Neuronal stem cell (in vitro differentiated cells): ENCODE measurements at regions not wholly inside any gene's neighbourhood (a gene's known extent, or its start where the extent isn't known, plus 50 kb on each side); places are given as distances from the start of the nearest gene placed in this dataset.
"Not testable (repeated sequence)": the region's sequence is repeated elsewhere in the genome, so short reads cannot be mapped to it uniquely, and the experiment has no call there.

Source experiments
- DNase-seq: peaks from one replicate; pipeline ENCODE4 v3.0.0-alpha.2; 2013; ENCODE audit warnings: low spot score
- H2AFZ ChIP-seq: one replicate; pipeline ENCODE4 v1.6.1; 2013; ENCODE audit warnings: mild to moderate bottlenecking, low read length, inconsistent platforms
- H2AK5ac ChIP-seq: 2 replicates; pipeline ENCODE4 v1.6.1; 2013; ENCODE audit warnings: low read depth, mild to moderate bottlenecking, inconsistent platforms, low read length, moderate library complexity, mixed read lengths
- H2BK120ac ChIP-seq: 2 replicates; pipeline ENCODE4 v1.6.1; 2013; ENCODE audit warnings: low read depth, mild to moderate bottlenecking, inconsistent platforms, low read length, moderate library complexity, mixed read lengths
- H2BK12ac ChIP-seq: one replicate; pipeline ENCODE4 v1.6.1; 2013; ENCODE audit warnings: low read length, inconsistent platforms
- H2BK15ac ChIP-seq: 2 replicates; pipeline ENCODE4 v1.6.1; 2013; ENCODE audit warnings: mild to moderate bottlenecking, low read length, inconsistent platforms, mixed read lengths
- H2BK5ac ChIP-seq: one replicate; pipeline ENCODE4 v1.6.1; 2013; ENCODE audit warnings: inconsistent platforms, mild to moderate bottlenecking, low read length, moderate library complexity
- H3K14ac ChIP-seq: one replicate; pipeline ENCODE4 v1.6.1; 2013; ENCODE audit warnings: low read length, inconsistent platforms
- H3K18ac ChIP-seq: 2 replicates; pipeline ENCODE4 v1.6.1; 2013; ENCODE audit warnings: low read length, inconsistent platforms
- H3K23ac ChIP-seq: 2 replicates; pipeline ENCODE4 v1.6.1; 2013; ENCODE audit warnings: low read depth, mild to moderate bottlenecking, mixed read lengths, low read length, inconsistent platforms; ENCODE audit not compliant: poor library complexity
- H3K27ac ChIP-seq: replicated peaks from 3 replicates; pipeline ENCODE4 v1.5.1; 2013; ENCODE audit warnings: low read length, inconsistent platforms
- H3K27me3 ChIP-seq, 3 experiments: 2 replicates each; pipeline ENCODE4 v1.6.1; 2013; ENCODE audit warnings: low read length in 3 of 3, mild to moderate bottlenecking in 2 of 3, inconsistent platforms in 1 of 3, low read depth in 1 of 3, mixed read lengths in 1 of 3, moderate library complexity in 1 of 3; ENCODE audit not compliant: control insufficient read depth in 3 of 3, insufficient read depth in 3 of 3
- H3K36me3 ChIP-seq, 2 donors: replicated peaks in 1 of 2; 2 replicates each; pipeline ENCODE4 v1.6.1; 2013; ENCODE audit warnings: low read length in 2 of 2; ENCODE audit not compliant: control insufficient read depth in 2 of 2, insufficient read depth in 2 of 2
- H3K4ac ChIP-seq: 2 replicates; pipeline ENCODE4 v1.6.1; 2013; ENCODE audit warnings: inconsistent platforms, mild to moderate bottlenecking, low read length, moderate library complexity
- H3K4me1 ChIP-seq, 2 donors: 1 replicate in 1 of 2; 2 replicates in 1 of 2; pipeline ENCODE4 v1.6.1; 2013; ENCODE audit warnings: low read length in 2 of 2, low read depth in 1 of 2; ENCODE audit not compliant: control insufficient read depth in 2 of 2, insufficient read depth in 1 of 2
- H3K4me2 ChIP-seq: one replicate; pipeline ENCODE4 v1.6.1; 2013; ENCODE audit warnings: mild to moderate bottlenecking, low read length, inconsistent platforms; ENCODE audit not compliant: insufficient read depth, poor library complexity, severe bottlenecking
- H3K4me3 ChIP-seq, 2 donors: 2 replicates each; pipeline ENCODE4 v1.5.1; 2013; ENCODE audit warnings: low read length in 2 of 2, mild to moderate bottlenecking in 2 of 2, inconsistent platforms in 1 of 2, moderate library complexity in 1 of 2
- H3K79me1 ChIP-seq: one replicate; pipeline ENCODE4 v1.6.1; 2013; ENCODE audit warnings: low read depth, mild to moderate bottlenecking, inconsistent platforms, low read length, moderate library complexity
- H3K9ac ChIP-seq: one replicate; pipeline ENCODE4 v1.6.1; 2013; ENCODE audit warnings: mild to moderate bottlenecking, low read depth, low read length, inconsistent platforms; ENCODE audit not compliant: poor library complexity
- H3K9me3 ChIP-seq, 2 donors: replicated peaks in 1 of 2; 2 replicates each; pipeline versions ENCODE3 to v1.6.1; 2013; ENCODE audit warnings: low read length in 2 of 2, mild to moderate bottlenecking in 2 of 2, inconsistent platforms in 1 of 2, low read depth in 1 of 2, mixed read lengths in 1 of 2, moderate library complexity in 1 of 2; ENCODE audit not compliant: control insufficient read depth in 2 of 2, insufficient read depth in 1 of 2
- H4K8ac ChIP-seq: one replicate; pipeline ENCODE4 v1.6.1; 2013; ENCODE audit warnings: low read depth, mild to moderate bottlenecking, inconsistent platforms, low read length, moderate library complexity
- H4K91ac ChIP-seq: one replicate; pipeline ENCODE4 v1.6.1; 2013; ENCODE audit warnings: low read length, low read depth, mild to moderate bottlenecking, inconsistent platforms; ENCODE audit not compliant: poor library complexity
- WGBS, 2 donors: extraction: QIAGEN DNeasy Blood & Tissue Kit; methylation state at CpG; one replicate each; pipeline ENCODE4 v1.1.7; 2013; ENCODE audit warnings: missing lambda C conversion rate in 2 of 2, mixed read lengths in 1 of 2; ENCODE audit not compliant: insufficient read length in 2 of 2, insufficient replicate concordance in 1 of 2; ENCODE audit errors: extremely low coverage in 2 of 2; 5-methylcytosine and 5-hydroxymethylcytosine counted together

DNA sequence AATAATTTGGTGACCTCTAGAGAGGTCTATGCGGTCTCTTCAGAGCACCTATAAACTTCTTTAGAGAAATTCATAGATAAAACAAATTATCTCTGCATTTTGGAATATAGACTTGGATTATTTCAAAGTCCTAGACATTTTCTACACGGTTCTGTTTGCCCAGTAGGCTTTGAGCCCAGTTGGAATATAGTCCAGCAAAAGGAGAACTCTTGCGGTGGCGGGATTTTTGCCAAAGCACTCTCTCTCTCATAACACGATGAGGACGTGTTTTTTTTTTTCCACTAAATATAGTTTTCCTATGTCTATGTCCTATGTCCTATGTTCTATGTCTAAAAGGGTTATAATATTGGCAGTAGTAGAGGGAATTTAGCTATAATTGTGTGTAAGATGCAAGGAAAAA, 164.9 kb upstream of the AGR3 start:
- H2BK12ac ChIP-seq, result no peak overlapping the region
- H2BK15ac ChIP-seq, result no peak overlapping the region
- no CpG with 5 or more reads among the region's 6 CpGs for WGBS, 2 donors
- no peak overlapping the region for H3K4me3 ChIP-seq
- DNase-seq, result no peak
- no peak overlapping the region for H4K91ac ChIP-seq
- H3K9me3 ChIP-seq, result no peaks in the 10 kb centered on the region
- no peak overlapping the region for H2BK120ac ChIP-seq
- H3K9ac ChIP-seq, result no peak overlapping the region
- H3K4me1 ChIP-seq, result peaks cover 0 to 10% of the 10 kb centered on the region in 2 donors
- no peaks in the 10 kb centered on the region for H3K79me1 ChIP-seq
- H3K27ac ChIP-seq, result no peak overlapping the region
- no peak overlapping the region for H3K23ac ChIP-seq
- H2AFZ ChIP-seq, result no peak overlapping the region
- no peak overlapping the region for H3K14ac ChIP-seq
- no peaks in the 10 kb centered on the region for H3K36me3 ChIP-seq
- no peak overlapping the region for H3K18ac ChIP-seq
- no peak overlapping the region for H2AK5ac ChIP-seq
- no peak overlapping the region for H3K4me2 ChIP-seq
- no peak overlapping the region for H4K8ac ChIP-seq
- H3K4ac ChIP-seq, result no peak overlapping the region
- no peak overlapping the region for H2BK5ac ChIP-seq
- no peaks in the 10 kb centered on the region for H3K27me3 ChIP-seq

DNA sequence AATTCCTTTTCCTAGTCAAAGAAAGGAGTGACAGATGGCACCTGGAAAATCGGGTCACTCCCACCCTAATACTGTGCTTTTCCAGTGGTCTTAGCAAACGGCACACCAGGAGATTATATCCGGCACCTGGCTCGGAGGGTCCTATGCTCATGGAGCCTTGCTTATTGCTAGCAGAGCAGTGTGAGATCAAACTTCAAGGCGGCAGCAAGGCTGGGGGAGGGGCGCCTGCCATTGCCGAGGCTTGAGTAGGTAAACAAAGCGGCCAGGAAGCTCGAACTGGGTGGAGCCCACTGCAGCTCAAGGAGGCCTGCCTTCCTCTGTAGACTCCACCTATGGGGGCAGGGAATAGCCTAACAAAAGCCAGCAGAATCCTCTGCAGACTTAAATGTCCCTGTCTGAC, 171.4 kb upstream of the AGR3 start:
- not testable (repeated sequence) for H3K4me3 ChIP-seq, H3K23ac ChIP-seq, H3K27ac ChIP-seq, H3K4me2 ChIP-seq, DNase-seq, H4K91ac ChIP-seq, H3K9ac ChIP-seq, H3K9me3 ChIP-seq, H2BK5ac ChIP-seq, H2AK5ac ChIP-seq, H4K8ac ChIP-seq, H3K18ac ChIP-seq, H2BK12ac ChIP-seq, H3K4ac ChIP-seq, H3K4me1 ChIP-seq, H3K79me1 ChIP-seq, H3K27me3 ChIP-seq, H3K14ac ChIP-seq, H2AFZ ChIP-seq, H2BK120ac ChIP-seq, H2BK15ac ChIP-seq
- peaks cover 0 to 13% of the 10 kb centered on the region in 2 donors for H3K36me3 ChIP-seq
- no CpG with 5 or more reads among the region's 9 CpGs for WGBS, 2 donors

GRCh38 chr7:17054206-17054605, 172.4 kb upstream of the AGR3 start:
- Histone ChIP-seq H4K8ac (no peak overlapping the region), H3K27ac (no peak overlapping the region), H3K4me2 (no peak overlapping the region), H3K4ac (no peak overlapping the region), H3K9me3 (peaks cover 0 to 3% of the 10 kb centered on the region in 2 donors), H3K23ac (no peak overlapping the region), H3K79me1 (no peaks in the 10 kb centered on the region), H3K4me3 (no peak overlapping the region), H3K27me3 (no peaks in the 10 kb centered on the region), H4K91ac (no peak overlapping the region), H3K9ac (no peak overlapping the region), H2BK15ac (no peak overlapping the region), H2AK5ac (no peak overlapping the region), H2AFZ (no peak overlapping the region), H2BK12ac (no peak overlapping the region), H3K18ac (no peak overlapping the region), H2BK120ac (no peak overlapping the region), H2BK5ac (no peak overlapping the region), H3K4me1 (no peaks in the 10 kb centered on the region), H3K36me3 (peaks cover 0 to 13% of the 10 kb centered on the region in 2 donors), H3K14ac (no peak overlapping the region)
- WGBS, 2 donors, result no CpG with 5 or more reads among the region's 3 CpGs
- DNase-seq, result no peak

GRCh38 chr7:17054836-17055235, 173.1 kb upstream of the AGR3 start:
- no peak overlapping the region for H2BK12ac ChIP-seq
- H2AFZ ChIP-seq, result no peak overlapping the region
- no peak overlapping the region for H3K23ac ChIP-seq
- H3K9me3 ChIP-seq, result peaks cover 0 to 3% of the 10 kb centered on the region in 2 donors
- H2AK5ac ChIP-seq, result no peak overlapping the region
- no peaks in the 10 kb centered on the region for H3K4me1 ChIP-seq
- H3K4ac ChIP-seq, result no peak overlapping the region
- H3K9ac ChIP-seq, result no peak overlapping the region
- no peak overlapping the region for H2BK120ac ChIP-seq
- no peaks in the 10 kb centered on the region for H3K27me3 ChIP-seq
- H3K14ac ChIP-seq, result no peak overlapping the region
- H3K4me2 ChIP-seq, result no peak overlapping the region
- DNase-seq, result no peak
- no peak overlapping the region for H4K91ac ChIP-seq
- no peak overlapping the region for H4K8ac ChIP-seq
- H3K79me1 ChIP-seq, result no peaks in the 10 kb centered on the region
- WGBS, 2 donors, result no CpG with 5 or more reads among the region's 2 CpGs
- no peak overlapping the region for H2BK15ac ChIP-seq
- H3K27ac ChIP-seq, result no peak overlapping the region
- H2BK5ac ChIP-seq, result no peak overlapping the region
- H3K18ac ChIP-seq, result no peak overlapping the region
- no peak overlapping the region for H3K4me3 ChIP-seq
- peaks cover 0 to 13% of the 10 kb centered on the region in 2 donors for H3K36me3 ChIP-seq
